HG03378 (cell line): ENCODE measurements at regions not wholly inside any gene's neighbourhood (a gene's known extent, or its start where the extent isn't known, plus 50 kb on each side); places are given as distances from the start of the nearest gene placed in this dataset.
"Not testable (repeated sequence)": the region's sequence is repeated elsewhere in the genome, so short reads cannot be mapped to it uniquely, and the experiment has no call there.

ENCODE experiments used
- ATAC-seq: cut with Tn5 transposase; IDR thresholded peaks from one replicate; pipeline ENCODE4 v1.9.1; 2021; ENCODE audit warnings: mild to moderate bottlenecking, moderate library complexity; ENCODE audit not compliant: unreplicated experiment

DNA sequence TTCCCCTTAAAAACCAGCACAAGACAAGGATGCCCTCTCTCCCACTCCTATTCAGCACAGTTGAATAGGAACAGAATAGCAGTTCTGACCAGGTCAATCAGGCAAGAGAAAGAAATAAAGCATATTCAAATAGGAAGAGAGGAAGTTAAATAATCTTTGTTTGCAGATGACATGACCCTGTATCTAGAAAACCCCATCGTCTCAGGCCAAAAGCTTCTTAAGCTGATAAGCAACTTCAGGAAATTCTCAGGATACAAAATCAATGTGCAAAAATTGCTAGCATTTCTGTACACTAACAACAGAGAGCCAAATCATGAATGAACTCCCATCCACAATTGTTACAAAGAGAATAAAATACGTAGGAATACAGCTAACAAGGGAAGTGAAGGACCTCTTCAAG is 394.1 kb upstream of the NFIA start:
- ATAC-seq, result not testable (repeated sequence)

- no peak for ATAC-seq
Observed at GRCh38 chr1:60681095-60681860, 401.1 kb upstream of the NFIA start.

DNA sequence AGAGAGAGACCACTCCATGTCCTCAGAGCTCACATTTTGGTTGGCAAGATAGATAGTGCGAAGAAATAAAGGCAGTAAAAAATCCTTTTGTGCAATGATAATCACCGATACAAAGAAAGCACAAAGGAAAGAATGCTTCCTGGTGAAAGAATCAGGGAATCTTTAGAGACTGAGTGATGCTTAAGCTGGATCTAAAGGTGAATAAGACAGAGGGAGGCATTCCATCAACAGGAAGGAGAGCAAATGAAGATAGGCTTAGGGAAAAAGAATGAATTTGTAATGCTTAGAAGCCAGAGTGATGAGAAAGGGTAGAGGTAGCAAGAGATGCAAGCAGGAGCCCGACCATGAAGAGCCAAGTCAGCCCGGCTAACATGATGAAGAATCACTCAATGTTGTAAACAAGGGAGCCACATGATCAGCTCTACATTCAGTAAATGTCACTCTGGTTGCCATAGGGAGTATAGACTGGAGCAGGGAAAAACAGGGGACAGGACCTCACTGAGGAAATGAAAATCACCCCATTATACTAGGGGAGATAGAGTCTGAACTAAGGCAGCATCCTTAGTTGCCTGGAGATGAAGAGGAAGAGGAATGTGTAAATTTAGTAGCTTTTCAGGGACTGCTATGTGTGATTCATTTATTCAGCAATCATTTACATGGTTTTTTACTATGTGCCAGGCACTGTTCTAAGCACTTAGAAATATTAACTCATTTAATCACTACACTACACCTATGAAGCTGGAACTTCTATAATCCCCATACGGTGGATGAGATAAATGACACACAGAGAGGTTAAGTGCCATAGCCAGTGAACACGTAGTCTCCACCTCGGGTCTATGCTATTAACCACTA is 402.6 kb upstream of the NFIA start:
- no peak for ATAC-seq

GRCh38 chr1:60678802-60679201 is 403.6 kb upstream of the NFIA start:
- ATAC-seq, result no peak

DNA sequence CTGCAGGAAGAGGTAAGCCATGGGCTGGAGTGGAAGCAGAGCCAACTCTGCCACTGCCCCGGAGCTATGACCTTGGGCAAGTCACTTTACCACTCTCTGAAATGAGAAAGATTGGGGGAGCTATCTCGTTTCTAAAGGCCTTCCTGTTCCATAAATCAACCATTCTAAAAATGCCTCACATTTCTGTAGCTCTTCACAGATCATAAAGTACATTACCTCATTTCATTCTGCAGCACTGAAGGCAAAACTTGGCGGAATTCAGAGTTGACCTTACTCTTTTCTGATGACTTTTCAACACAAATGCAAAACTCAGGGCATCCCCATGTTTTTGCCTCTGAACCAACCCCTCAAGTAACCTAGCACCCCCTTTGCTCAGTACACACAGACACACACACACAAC is 404.0 kb upstream of the NFIA start:
- no peak for ATAC-seq

DNA sequence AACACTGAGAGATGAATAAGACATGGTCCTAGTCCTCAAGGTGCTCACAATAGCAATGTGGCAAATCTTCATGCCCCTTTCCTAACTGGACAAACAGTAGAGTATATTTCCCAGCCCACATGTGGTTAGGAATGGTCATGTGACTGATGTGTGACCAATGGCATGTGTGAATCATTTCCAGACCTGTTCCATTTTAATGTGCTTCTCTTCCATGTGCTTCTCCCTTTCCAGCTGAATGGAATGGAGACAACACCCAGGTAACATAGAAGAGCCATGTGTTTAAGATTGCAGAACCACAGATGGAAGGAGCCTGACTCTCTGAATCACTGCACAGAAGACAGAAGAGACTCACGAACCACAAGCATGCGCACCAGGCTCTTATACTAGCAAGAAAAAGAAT is 409.9 kb upstream of the NFIA start:
- no peak for ATAC-seq

- no peak for ATAC-seq
Observed at GRCh38 chr1:60670302-60670701, 412.1 kb upstream of the NFIA start.

DNA sequence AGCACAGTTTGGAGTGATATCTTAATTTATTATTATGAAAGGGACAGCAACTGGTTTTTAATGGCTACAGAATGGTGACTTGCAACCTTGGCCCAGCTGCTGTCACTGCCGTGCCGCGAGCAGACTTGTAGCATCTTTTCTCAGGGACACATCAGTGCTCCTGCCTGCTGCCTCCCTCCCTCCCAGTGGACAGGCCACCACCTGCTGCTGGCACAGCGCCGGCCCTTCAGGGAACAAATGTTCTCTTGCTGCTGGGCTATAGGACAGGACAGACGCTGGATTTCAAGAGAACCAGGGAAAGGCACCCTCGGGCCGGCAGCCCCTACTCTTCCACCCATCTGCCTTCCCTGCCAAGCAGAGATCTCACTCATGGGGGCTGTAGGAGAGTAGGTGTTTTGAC is 413.8 kb upstream of the NFIA start:
- no peak for ATAC-seq

DNA sequence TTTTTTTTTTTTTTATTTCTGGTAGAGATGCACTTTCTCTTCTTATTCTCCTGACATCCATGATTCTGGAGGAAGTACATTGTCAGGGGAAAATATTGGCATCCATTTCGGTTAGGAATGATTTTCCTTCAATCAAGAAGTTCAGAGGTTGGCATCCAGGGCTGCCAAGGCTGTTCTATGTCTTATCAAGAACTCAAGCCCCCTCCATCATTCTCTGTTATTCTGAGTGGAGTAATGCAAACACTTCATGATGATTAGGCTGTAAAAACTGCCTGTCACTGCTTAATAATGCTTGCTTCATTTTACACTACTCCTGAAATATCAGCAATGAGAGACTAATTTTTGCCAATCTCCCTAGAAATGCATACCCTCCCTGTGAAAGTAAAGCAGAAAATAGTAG is 417.1 kb upstream of the NFIA start:
- ATAC-seq, result no peak

GRCh38 chr1:60664086-60664625 is 418.2 kb upstream of the NFIA start:
- no peak for ATAC-seq

DNA sequence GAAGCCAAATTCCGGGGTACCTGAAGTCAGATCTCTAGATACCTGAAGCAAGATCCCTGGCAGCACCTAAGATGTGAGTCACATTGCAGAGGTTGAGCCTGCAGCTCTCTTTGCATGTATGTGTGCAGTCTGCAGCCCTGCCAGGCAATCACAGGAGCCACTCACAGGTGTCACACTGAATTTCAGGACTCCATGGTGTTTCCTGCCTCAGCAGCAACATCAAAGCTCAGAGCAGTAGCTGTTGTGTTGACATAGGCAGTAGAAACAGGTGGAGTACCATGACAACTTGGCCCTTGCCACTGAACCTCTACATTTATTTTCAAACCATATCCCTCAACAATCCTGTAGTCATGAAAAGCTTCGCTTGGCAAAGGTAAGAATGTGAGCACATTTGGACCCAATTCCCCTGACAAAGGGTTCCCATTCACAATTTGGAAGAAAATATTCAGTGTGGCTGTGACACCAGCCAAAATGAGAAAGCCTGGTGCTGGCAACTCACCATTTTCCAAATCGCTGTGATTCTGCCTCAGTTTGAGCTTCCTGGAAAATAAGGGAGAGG is 419.8 kb upstream of the NFIA start:
- no peak for ATAC-seq

GRCh38 chr1:60657926-60658325 is 424.4 kb upstream of the NFIA start:
- ATAC-seq, result no peak

DNA sequence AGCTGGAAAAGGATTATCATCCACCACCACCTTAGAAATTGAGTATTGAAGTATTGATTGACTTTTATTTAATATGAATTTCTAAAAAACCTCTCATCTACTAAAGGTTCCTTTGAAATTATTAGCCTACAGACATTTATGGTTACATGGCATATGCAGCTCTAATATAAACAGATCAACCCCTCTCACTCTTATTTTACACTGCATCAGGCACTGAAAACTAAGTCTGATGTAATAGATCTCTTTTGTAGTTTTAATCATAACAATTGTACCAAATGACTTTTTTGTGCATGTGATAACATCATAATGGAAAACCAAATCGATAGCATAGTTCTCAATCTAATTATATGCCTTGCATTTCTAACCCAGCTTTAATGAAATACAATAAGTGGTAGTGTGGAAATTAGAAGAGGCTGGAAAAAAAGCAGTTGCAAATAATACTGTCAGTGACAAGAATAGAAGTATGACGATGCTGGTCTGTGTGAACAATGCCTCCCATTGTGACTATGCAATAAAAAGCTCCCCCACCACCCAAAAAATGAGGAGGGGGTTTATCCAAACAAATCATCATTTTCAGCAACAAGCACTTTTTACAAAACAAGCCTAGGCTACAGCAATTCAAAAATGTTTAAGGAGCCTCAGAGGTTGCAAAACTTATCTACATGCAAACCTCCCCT is 426.5 kb upstream of the NFIA start:
- no peak for ATAC-seq

- ATAC-seq, result not testable (repeated sequence)
Observed at GRCh38 chr1:60640033-60640551, 442.3 kb upstream of the NFIA start.

- no peak for ATAC-seq
Observed at GRCh38 chr1:60639287-60639686, 443.1 kb upstream of the NFIA start.

DNA sequence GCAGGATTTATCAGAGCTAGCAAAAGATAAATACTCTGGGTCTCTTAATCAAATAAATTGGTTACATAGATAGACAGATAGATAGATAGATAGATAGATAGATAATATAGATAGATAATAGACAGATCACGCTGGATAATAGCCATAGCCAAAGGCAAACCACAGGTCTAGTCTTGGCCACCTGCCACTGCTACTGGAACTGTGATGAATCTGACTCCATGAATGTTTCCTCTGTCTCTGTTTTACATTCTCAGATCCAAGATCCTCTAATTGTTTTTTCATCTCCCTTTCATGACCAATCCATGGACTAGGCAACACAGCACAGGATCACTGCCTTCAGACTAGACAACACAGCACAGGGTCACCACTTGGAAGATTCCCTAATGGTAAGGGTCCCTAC is 444.7 kb upstream of the NFIA start:
- no peak for ATAC-seq

DNA sequence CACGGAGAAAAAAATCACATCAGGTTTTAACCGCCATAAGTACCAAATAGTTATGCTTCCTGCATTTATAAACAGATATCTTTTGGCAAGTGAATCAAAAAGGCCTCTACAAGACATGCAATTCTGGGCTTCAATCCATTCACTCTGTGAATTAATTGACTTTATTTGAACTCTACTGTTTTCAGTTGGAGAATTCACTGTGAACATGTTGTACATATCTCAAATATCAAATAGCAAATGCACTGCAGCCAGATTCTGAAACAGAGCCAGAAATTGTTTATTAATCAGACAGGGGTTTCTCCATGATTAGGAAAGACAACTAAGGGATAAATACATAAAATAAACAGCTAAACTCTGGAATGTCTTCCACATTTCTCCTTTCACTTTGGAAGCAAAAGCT is 445.4 kb upstream of the NFIA start:
- ATAC-seq, result no peak

DNA sequence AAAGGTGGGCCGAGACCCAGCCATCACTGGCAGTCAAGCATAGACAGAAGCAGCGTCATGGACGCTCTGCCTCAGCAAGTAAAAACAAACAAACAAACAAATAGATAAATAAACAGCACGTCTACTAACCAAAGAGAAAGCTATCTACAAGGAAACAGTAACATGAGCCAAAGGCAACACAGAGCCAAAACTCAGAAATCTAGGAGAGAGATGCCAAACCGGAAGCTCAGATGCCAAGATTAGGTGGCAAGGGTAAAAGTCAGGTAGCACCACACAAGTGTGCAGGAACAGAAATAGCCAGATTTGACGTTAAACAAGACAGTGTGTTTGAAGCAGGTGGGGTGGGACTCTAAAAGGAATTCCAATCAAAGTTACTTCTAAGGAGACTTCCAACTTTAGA is 448.3 kb upstream of the NFIA start:
- ATAC-seq, result no peak

GRCh38 chr1:60622486-60622885 is 459.9 kb upstream of the NFIA start:
- ATAC-seq, result no peak

DNA sequence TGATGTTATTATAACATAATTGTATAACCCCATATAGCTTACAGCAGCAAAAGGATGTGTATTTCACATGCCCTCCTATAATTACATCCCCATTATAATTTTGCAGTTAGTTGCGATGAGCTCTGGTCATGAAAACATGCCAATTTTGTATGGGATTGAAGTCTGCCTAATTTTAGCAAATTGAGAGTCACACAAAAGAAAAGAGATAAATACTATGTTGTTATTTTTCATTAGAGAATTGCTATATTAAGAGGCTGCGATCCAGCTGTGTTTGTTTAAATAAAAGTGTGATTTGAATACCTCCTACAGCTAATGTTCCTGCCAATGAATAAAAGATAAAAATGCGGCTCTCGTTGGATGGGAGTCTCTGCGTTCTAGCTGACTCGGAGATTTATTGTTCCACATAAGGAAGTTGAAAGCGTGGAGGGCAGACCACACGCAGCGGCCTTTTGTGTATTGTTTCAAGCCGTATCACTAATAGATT is 461.0 kb upstream of the NFIA start:
- no peak for ATAC-seq

DNA sequence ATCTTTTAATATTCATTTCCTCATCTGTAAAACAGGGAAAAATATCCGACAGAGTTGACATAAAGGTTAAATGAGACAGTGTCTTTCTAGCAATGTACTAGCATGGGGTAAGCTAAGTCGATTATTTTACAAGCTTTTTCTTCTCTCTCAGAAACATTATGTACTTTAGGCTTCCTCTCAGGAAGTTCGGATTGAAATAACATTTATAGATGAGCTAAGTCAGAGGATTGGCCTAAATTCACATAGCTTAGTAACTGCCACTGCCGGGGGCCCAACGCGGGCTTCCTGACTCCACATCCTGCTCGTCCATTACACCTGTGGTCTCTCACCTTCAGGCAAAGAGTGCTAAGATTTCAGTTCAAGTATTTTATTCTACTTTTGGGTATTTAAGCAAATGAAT is 462.3 kb upstream of the NFIA start:
- ATAC-seq, result no peak
